ENCODE measurements at regions not wholly inside any gene's neighbourhood (a gene's known extent, or its start where the extent isn't known, plus 50 kb on each side); places are given as distances from the start of the nearest gene placed in this dataset.

DNA sequence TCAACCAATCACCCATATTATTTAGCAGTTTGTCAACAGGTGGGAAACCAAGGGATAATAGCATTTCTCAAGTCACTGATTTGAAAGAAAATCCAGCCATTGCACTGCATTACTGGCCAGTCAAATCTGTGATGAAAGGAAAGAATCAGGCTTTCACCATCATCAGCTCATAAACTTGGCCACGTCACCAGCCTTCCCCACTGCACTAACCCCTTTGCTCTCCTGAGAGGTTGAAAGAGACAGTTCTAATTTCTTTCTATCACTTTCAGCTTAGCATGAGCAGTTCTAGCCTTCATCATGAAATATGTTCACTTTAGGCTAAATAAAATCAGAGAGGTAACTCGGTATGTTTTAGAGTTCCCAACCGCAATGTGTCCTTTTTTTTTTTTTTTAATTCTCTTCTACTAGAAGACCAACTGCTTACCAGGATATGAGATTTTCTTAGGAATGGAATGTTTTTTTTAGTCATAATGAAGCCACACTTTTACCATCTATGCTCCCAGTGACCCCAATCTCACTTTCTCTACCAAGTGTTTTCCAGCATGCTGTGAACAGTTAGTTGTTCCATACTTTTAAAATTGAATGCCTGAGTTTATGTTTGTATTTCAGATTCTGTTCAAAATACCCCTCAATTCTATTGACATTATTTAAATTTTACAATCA lies 55.7 kb upstream of the SLC7A11 start:
- TF ChIP-seq EZH2 (IDR thresholded peaks at IDR 0.05): no peak
- no peak for TF ChIP-seq POLR2AphosphoS5 (IDR thresholded peaks at IDR 0.05; ENCODE audit: borderline replicate concordance, low read depth, low read length)
